HG02588 (cell line): ENCODE measurements at regions not wholly inside any gene's neighbourhood (a gene's known extent, or its start where the extent isn't known, plus 50 kb on each side); places are given as distances from the start of the nearest gene placed in this dataset.

Experiments
- ATAC-seq: cut with Tn5 transposase; IDR thresholded peaks from one replicate; pipeline ENCODE4 v1.9.1; 2021; ENCODE audit warnings: mild to moderate bottlenecking, moderate library complexity; ENCODE audit not compliant: unreplicated experiment

DNA sequence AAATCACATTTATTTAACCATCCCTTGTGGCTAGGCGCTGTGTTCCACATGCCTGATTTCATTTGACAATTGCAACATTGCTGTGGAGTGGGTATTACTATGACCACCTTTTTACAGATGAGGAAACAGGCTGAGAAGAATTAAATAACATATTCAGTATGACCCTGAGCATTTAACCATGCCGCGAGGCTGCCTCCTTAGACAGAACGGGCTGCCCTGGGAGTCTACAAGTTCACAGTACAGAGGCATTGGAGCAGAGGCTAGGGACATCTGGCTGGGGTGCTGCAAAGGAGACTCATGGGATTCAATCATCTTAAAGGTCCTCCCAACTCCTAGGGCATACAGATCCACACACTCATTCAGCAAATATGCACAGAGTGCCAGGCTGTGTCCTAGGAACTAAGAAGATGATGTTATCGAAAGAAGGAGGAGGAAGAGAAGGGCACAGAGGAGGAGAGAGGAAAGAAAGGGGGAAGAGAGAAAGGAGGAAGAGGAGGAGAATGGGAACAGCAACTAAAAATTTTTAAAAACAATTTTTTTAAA lies 164.7 kb upstream of the CCND2 start:
- no peak for ATAC-seq

DNA sequence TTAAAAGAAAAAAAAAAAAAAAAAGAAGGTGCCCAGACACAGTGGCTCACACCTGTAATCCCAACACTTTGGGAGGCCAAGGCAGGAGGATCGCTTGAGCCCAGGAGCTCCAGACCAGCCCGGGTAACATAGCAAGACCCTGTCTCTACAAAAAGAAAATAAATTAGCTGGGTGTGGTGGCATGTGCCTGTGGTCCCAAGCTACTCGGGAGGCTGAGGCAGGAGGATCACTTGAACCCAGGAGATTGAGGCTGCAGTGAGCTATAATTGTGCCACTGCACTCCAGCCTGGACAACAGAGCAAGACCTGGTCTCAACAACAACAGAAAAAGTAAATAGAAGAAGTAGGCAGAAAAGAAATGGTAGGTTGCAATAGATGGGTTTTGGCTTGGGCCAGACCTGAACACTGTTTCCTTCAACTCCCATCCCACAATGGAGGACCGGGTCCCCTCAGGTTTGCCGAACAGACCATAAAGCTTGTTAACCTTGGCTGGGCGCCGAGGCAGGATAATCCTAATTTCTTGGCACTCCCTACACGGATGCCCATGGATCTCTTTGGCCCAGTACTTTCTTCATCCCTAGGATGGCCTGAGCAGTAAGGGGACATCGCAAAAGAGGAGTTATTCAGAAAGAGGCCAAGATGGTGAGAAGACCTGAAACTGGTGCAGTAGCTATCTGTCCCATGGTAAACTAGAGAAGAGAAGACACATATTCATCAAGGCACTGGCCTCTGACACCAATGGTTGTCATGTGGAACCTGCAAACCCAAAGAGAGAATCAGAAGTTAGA lies 165.5 kb upstream of the CCND2 start:
- no peak for ATAC-seq

DNA sequence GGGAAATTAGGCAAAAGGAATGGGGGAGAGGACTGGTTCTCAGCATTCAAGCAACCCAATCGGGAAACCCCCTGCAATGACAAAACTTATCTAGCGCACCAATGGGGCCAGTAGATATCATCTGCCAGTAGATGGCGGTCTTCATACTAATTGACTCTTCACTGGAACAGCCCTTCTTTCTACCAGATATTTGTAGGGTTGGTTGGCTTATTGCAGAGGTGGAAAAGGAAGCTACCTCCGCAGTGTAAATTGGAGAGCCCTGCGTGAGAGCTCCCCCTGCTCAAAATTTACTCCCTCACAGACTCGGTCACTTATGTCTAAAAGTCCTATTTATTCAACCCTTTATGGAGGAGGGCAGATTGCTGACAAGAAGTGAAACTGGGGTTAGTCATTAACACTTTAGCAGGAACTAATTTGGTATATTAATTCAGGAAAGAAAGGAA lies 166.1 kb upstream of the CCND2 start:
- peak; percentile 73 for ATAC-seq

DNA sequence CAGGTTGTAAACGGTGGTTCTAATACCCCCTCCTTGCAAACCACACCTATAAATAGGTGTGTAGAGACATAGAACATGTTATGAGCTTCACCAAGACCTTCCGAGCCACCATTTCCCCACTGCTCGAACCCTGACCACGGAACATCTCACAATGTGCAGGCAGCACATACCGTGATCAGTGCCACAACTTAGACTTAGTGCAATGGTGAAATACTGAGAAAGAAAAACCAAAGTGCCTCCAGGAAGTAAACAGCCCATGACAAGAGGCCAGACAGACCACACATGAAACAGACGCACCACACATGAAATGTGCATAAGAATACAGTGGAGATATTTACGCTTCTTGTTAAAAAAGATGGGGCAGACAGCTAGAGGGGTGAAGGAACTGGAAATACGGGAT lies 166.9 kb upstream of the CCND2 start:
- no peak for ATAC-seq

DNA sequence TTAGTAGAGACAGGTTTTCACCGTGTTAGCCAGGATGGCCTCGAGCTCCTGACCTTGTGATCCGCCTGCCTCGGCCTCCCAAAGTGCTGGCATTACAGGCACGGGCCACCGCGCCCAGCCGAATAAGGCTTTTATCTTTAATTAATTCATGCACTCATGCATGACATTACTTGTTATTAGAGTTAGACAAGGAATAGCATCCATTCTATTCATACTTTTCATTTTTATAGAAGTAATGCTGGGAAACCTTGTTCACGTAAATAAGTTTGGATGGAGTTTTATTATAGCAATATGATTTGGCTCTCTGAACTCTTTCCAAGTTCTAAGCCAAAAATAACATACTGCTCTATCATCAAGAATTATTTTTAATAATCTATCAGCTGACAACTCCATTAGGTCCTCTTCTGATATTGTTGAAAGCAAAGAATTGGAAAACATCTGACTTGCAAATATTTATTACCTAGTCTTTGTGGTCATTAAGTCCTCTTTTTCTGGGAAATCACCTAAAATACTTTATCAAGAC lies 168.8 kb upstream of the CCND2 start:
- ATAC-seq = no peak

DNA sequence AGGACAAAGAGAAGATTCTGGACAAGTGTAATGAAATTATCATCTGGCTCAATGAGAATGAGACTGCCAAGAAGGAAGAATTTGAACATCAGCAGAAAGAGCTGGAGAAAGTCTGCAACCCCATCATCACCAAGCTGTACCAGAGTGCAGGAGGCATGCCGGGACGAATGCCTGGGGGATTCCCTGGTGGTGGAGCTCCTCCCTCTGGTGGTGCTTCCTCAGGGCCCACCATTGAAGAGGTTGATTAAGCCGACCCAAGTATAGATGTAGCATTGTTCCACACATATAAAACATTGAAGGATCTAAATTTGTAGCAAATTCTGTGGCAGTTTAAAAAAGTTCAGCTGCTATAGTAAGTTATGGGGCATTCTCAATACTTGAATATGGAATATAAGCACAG lies 174.3 kb upstream of the CCND2 start:
- no peak for ATAC-seq

DNA sequence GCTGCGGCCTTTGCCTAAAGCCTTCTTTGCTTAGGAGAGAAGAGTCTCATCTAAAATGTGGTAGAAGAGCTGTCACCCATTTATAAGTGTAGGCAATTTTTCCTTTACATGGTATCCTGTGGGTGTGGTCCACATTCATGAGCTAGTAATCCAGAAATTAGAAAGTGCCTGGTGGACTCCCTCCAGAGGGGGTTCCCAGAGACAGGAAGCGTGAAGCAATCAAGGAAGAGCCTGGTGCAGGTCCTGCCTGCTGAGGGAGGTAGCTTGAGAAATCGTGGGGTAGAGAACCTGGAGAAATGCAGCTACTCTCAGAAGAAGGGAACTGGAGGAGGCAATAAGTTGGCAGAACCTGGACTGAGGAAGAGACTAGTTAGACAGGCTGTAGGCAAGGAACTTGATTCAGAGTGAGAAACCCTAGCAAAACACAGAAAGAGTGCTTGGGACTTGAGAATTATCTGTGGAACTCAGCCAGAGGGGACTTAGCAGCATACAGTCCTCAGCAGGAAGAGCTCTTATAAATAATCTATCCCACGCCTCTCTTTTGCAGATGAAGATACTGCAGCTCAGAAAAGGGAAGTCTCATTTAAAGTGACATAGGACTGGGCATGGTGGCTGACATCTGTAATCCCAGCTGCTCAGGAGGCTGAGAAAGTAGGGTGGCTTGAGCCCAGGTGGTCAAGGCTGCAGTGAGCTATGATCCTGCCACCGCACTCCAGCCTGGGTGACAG lies 182.4 kb upstream of the CCND2 start:
- no peak for ATAC-seq

DNA sequence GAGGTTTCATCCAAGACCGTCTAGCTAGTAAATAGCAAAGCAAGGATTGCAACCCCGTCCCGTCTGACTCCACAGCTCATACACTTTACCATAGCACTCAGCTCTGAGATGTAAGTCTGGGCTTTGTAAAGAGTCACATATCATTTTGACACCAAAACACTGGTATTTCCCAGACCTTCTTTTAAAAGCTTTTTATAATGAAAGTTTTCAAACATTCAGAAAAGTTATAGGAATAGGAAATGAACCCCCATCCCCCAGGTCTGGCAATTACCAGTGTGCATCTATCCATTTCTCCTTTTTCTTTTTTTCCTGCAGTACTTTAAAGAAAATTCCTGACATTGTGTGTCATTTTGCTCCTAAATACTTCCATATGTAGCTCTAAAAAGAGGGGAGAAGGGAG lies 183.6 kb upstream of the CCND2 start:
- ATAC-seq = no peak

DNA sequence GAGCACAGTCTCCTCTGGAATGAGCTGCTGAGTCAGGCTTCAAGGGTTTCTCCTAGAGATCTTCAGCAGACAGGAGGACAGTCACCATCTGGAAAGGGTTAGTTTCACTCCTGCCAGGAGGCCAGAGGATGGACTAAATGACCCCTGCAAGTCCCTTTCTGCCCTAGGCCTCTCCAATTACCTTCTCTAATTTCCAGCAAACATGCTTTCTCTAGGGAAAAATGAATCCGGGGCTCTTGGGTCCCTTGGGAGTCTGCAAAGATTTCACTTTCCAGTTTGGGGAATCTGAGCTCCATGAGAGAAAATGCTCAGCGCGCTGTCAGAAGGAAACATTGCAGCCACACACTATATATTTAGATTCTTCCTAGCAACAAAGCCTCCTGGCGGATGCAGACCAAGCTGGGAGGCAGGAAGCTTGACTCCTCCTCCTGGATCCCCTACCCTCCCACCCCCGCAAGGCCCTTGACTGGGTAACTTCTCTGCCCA lies 184.4 kb upstream of the CCND2 start:
- no peak for ATAC-seq

DNA sequence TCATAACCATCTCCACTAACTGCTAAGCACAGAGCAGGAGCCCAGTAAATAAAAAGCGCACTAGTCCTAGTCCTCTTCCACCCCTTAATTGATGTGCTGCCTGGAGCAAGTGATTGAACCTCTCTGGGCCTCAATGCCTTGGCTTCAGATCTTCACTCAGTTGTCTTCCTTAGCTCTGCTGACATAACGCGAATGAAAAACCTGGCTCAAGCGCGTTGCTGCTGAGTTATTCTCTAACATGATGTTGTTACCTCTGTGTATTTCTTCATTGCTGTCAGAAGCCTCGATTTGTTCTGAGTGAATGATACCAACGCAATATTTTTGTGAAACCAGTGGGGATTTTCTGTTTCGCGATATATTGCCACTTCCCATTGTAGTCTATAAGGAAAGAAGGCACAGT lies 185.1 kb upstream of the CCND2 start:
- ATAC-seq = no peak

DNA sequence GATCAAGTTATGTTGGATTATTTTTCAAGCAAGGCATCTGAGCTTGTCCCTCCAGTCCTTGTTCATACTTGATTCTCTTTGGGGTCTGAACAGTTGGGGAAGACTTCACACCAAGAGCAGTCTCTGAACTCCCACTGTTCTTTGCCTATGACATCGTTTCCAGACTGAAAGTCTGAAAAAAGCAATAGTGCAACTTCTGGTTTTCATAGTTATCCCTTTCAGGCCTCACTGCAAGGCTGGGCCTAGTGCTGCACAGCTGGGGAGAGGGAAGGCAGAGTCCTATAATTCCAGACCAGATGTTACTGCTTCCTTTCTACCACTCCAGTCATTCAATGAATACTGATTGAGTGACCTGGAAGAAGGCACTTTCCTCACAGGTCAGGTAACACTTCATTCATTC lies 187.1 kb upstream of the CCND2 start:
- ATAC-seq = no peak

DNA sequence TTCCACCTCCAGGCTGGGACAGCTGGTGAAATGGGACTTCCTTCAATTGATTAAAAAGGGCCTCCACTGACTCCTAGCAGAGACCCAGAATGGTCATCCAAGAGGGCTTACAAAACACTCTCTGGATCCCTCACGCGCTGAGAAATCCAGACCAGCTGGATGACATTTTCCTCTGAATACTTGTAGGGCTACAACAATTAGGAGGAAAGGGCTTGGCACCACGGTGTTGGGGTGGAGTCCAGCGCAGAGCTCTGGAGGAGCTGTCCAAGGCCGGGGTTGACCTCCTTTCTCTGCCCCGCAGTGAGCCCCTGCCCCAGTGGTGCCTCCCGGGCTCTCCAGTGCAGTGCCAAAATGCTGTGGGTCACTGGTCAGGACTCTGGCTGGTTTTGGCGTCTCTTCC lies 189.0 kb upstream of the CCND2 start:
- no peak for ATAC-seq

DNA sequence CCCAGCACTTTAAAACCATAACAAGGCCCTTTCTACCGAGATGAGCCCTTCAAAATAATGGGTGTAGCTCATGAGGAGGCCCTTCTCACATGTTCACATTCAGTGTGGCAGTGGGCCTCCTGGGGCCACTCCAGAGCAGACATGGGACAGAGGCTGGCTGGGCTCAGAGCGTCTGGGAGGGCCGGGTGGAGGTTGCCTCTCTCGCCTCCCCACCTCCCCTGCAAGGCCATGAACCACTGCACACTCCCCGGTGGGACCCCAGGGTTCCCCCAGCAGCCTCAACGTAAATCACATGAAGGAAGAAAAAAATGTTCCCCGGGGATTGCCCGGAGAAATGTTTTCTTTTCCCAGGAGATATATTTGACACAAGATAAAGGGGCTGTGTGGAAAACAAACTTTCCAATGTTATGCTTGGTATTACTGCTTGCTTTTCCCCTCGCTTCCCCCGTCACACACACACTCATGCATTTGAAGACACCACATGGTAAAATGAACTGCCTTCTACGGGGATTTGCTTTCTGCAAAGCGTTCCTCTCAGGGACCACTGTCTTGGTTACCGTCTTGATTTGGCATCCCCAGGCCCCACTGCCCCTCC lies 190.7 kb upstream of the CCND2 start:
- ATAC-seq = no peak

DNA sequence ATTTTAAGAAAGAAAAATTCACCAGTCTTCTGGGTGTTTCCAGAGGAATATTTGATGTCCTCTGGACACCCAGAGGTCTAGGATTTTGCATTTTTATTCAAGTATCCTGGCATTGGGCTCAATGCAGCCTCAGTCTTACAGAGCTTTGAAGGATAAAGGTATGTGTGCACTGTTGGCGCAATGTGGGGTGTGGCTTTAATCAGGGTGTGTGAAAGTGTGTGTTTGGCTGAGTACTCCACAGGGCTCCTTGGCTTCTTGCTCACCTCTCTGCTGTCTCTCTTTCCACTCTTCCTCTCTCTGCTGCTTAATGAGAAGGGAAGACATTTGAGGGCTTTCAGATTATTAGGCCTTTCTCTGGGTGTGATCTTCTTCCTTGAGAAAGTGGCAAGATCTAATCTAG lies 193.3 kb upstream of the CCND2 start:
- no peak for ATAC-seq

DNA sequence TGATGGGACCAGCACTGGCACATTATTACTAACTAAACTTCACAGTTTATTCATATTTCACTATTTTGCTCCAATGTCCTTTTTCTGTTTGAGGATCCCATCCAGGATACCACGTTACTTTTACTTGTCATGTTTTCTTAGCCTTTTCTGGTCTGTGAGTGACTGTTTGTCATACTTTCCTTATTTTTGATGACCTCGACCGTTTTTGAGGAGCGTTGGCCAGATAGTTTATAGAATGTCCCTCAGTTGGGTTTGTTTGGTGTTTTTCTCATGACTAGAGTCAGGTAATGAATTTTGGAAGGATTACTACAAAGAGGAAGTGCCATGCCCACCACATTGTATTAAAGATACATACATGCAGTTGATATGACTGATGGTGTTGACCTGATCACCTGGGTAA lies 199.4 kb upstream of the CCND2 start:
- ATAC-seq = no peak

DNA sequence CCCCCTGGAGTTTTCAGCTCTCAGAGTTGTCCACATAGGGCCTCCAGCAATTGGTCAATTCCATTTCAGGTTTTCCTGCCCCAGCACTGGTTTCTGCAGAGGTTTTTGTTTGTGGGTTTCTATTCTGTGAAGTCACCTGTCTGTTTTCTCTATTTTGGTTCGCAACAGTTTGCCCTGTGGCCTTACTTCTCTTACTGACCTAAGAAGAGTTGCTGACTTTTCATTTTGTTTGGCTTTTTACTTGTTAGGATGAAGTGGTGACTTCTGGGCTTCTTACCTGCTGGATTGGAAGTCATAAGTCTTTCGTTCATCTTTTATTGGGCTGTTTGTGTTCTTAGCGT lies 196.4 kb upstream of the PARP11 start:
- no peak for ATAC-seq

DNA sequence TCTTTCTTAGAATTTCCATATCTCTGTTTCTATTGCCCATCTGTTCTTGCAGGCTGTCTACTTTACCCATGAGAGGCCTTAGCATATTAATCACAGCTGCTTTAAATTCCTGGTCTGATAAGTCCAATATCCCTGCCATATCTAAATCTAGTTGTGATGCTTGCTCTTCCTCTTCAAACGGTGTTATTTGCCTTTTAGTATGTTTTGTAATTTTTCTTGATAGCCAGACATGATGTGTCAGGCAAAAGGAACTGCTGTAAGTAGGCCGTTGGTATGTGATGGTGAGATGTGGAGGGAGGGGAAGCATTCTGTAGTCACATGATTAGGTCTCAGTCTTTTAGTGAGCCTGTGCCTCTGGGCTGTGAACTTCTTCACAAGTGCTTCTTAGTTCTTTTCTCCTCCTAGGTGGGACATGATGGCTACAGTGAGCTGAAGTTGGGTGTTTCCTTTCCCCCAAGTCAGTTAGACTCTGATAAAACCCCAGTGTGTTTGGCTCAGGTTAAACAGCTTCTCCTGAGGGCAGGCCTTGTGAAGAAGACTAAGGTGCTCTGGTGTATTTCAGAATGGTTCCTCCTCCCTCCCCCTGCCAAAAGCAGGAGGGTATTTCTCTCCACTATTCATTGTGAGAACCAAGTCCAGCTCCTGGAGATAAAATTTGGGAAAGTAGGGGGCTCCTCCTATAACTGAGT lies 195.9 kb upstream of the PARP11 start:
- no peak for ATAC-seq

DNA sequence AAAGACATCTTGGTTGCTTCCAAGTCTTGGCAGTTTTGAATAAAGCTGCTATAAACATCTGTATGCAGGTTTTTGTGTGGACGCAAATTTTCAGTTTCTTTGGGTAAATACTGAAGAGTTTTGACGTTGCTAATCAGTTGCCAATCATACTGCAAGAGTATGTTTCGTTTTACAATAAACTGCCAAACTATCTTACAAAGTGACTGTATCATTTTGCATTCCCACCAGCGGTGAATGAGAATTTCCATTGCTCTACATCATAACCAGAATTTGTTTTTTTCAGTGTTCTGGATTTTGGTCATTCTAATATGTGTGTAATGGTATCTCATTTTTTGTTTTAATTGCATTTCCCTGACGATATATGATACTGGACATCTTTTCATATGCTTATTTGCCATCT lies 190.8 kb upstream of the PARP11 start:
- ATAC-seq = no peak

DNA sequence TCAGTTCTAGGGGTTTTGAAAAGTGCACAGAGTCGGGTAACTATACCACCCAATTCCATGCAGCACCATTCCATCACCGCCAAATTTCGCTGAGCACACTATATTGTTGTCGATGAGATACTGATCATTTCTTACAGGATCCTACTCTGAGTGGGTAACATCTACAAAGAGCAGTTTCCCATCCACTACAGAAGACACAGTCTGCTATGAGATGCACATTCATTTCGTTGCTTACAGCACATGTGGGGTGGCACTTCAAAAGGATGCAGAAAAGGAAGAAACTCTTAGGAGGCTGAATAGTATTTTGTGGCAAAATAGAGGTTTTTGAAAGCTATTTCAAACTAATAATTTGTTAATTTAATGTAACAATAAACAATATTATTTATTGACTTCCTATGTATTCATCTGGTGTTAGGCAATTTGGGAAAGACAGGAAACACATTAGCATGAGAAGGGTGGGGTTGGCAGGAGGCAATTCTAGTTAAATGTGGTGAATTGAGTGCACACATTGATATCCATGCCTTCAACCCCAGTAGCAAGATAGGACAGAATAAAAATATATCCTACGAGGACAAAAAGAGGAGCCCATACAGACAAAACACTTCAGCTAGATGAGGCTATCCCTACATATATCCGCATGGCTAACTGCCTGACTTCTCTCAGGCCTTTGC lies 186.8 kb upstream of the PARP11 start:
- no peak for ATAC-seq
